Liver (tissue), 8 donors: ENCODE measurements at regions not wholly inside any gene's neighbourhood (a gene's known extent, or its start where the extent isn't known, plus 50 kb on each side); places are given as distances from the start of the nearest gene placed in this dataset.

Source experiments
- DNase-seq: peaks from one replicate; pipeline ENCODE4 v3.0.0-alpha.2; 2017; ENCODE audit warnings: low spot score
- H3K27ac ChIP-seq, 2 donors: one replicate each; pipeline ENCODE4 v1.7.0; 2013; ENCODE audit warnings: inconsistent platforms in 2 of 2, low read length in 2 of 2, control low read depth in 1 of 2, low read depth in 1 of 2, mild to moderate bottlenecking in 1 of 2
- H3K27me3 ChIP-seq, 4 donors: one replicate each; pipeline versions ENCODE4 v1.6.1 to v1.7.0; 2013; ENCODE audit warnings: low read length in 3 of 4, inconsistent platforms in 1 of 4, mild to moderate bottlenecking in 1 of 4, moderate library complexity in 1 of 4; ENCODE audit not compliant: control insufficient read depth in 4 of 4, insufficient read depth in 4 of 4
- H3K36me3 ChIP-seq, 4 donors: one replicate each; pipeline versions ENCODE4 v1.6.1 to v1.7.0; 2013; ENCODE audit warnings: low read length in 3 of 4, mild to moderate bottlenecking in 3 of 4, low read depth in 1 of 4, moderate library complexity in 1 of 4; ENCODE audit not compliant: control insufficient read depth in 4 of 4, insufficient read depth in 3 of 4
- H3K4me1 ChIP-seq, 4 donors: one replicate each; pipeline versions ENCODE4 v1.6.1 to v1.7.0; 2013; ENCODE audit warnings: low read length in 3 of 4, mild to moderate bottlenecking in 3 of 4, moderate library complexity in 1 of 4; ENCODE audit not compliant: control insufficient read depth in 4 of 4, insufficient read depth in 4 of 4
- H3K4me3 ChIP-seq, 3 donors: one replicate each; pipeline versions ENCODE4 v1.6.1 to v1.7.0; 2013; ENCODE audit warnings: low read length in 3 of 3, control low read depth in 1 of 3, low read depth in 1 of 3, mild to moderate bottlenecking in 1 of 3
- H3K9ac ChIP-seq, 2 donors: one replicate each; pipeline ENCODE4 v1.7.0; 2013; ENCODE audit warnings: low read length in 2 of 2, mild to moderate bottlenecking in 2 of 2, moderate library complexity in 2 of 2, control low read depth in 1 of 2, low read depth in 1 of 2
- H3K9me3 ChIP-seq, 4 donors: one replicate each; pipeline versions ENCODE4 v1.6.1 to v1.7.0; 2013; ENCODE audit warnings: low read length in 3 of 4; ENCODE audit not compliant: control insufficient read depth in 4 of 4
- ATF3 ChIP-seq: IDR thresholded peaks from 2 replicates; pipeline ENCODE4 v1.6.1; 2016; ENCODE audit warnings: antibody characterized with exemption
- CTCF ChIP-seq: fragments of 150-350 bp; IDR thresholded peaks from 2 replicates; pipeline ENCODE4 v1.5.1; 2017; ENCODE audit warnings: improper control_type of control experiment, low read depth, low read length; ENCODE audit not compliant: missing input control
- EGR1 ChIP-seq, 2 donors: IDR thresholded peaks; 2 replicates each; pipeline ENCODE4 v1.6.1; 2016 to 2018; ENCODE audit warnings: antibody characterized with exemption in 2 of 2, low read depth in 2 of 2
- FOXA1 ChIP-seq: IDR thresholded peaks from 2 replicates; pipeline ENCODE4 v1.6.1; 2016; ENCODE audit warnings: antibody characterized with exemption
- FOXA2 ChIP-seq: IDR thresholded peaks from 2 replicates; pipeline ENCODE4 v1.6.1; 2016; ENCODE audit warnings: antibody characterized with exemption
- GABPA ChIP-seq, 2 donors: IDR thresholded peaks in 1 of 2; conservative IDR thresholded peaks in 1 of 2; 2 replicates each; pipeline ENCODE4 v1.6.1; 2016; ENCODE audit warnings: antibody characterized with exemption in 2 of 2, mild to moderate bottlenecking in 1 of 2, moderate library complexity in 1 of 2
- HNF4A ChIP-seq, 2 donors: conservative IDR thresholded peaks; 2 replicates each; pipeline ENCODE4 v1.6.1; 2016; ENCODE audit warnings: antibody characterized with exemption in 2 of 2, mild to moderate bottlenecking in 2 of 2
- HNF4G ChIP-seq: IDR thresholded peaks from 2 replicates; pipeline ENCODE4 v1.6.1; 2016; ENCODE audit warnings: antibody characterized with exemption
- JUND ChIP-seq, 2 donors: IDR thresholded peaks; 2 replicates each; pipeline ENCODE4 v1.6.1; 2016; ENCODE audit warnings: antibody characterized with exemption in 2 of 2
- MAX ChIP-seq: IDR thresholded peaks from 2 replicates; pipeline ENCODE4 v1.6.1; 2016; ENCODE audit warnings: antibody characterized with exemption
- NR2F2 ChIP-seq: IDR thresholded peaks from 2 replicates; pipeline ENCODE4 v1.6.1; 2016; ENCODE audit warnings: antibody characterized with exemption
- RAD21 ChIP-seq, 2 donors: IDR thresholded peaks; 2 replicates each; pipeline ENCODE4 v1.6.1; 2016; ENCODE audit warnings: antibody characterized with exemption in 2 of 2, mild to moderate bottlenecking in 2 of 2
- REST ChIP-seq: IDR thresholded peaks from 2 replicates; pipeline ENCODE4 v1.6.1; 2016; ENCODE audit warnings: antibody characterized with exemption, mild to moderate bottlenecking
- RXRA ChIP-seq, 2 donors: IDR thresholded peaks; 2 replicates each; pipeline ENCODE4 v1.6.1; 2017 to 2018; ENCODE audit warnings: antibody characterized with exemption in 2 of 2, mild to moderate bottlenecking in 1 of 2
- SP1 ChIP-seq: IDR thresholded peaks from 2 replicates; pipeline ENCODE4 v1.6.1; 2018; ENCODE audit warnings: antibody characterized with exemption, mild to moderate bottlenecking
- TAF1 ChIP-seq: conservative IDR thresholded peaks from 2 replicates; pipeline ENCODE4 v1.6.1; 2016; ENCODE audit warnings: antibody characterized with exemption, mild to moderate bottlenecking
- YY1 ChIP-seq: IDR thresholded peaks from 2 replicates; pipeline ENCODE4 v1.6.1; 2016; ENCODE audit warnings: antibody characterized with exemption, mild to moderate bottlenecking
- ZBTB33 ChIP-seq: IDR thresholded peaks from 2 replicates; pipeline ENCODE4 v1.6.1; 2016; ENCODE audit warnings: antibody characterized with exemption
- WGBS: extraction: QIAGEN DNeasy Blood & Tissue Kit; methylation state at CpG from one replicate; pipeline ENCODE4 v1.1.7; 2013; 5-methylcytosine and 5-hydroxymethylcytosine counted together
- donor health status: healthy.
- donor health status: healthy.
- donor health status: healthy.
- donor health status: healthy.
- donor health status: healthy.

- Histone ChIP-seq H3K9me3 (no peaks in the 10 kb centered on the region), H3K27ac (no peak overlapping the region), H3K4me1 (no peaks in the 10 kb centered on the region), H3K4me3 (no peak overlapping the region), H3K27me3 (no peaks in the 10 kb centered on the region), H3K9ac (no peak overlapping the region), H3K36me3 (no peaks in the 10 kb centered on the region)
- no peak for DNase-seq
- 50% methylated on average over 1 of the region's 1 CpG for WGBS
- no peak for TF ChIP-seq HNF4G
- TF ChIP-seq CTCF: no peak
- no peak for TF ChIP-seq FOXA1
Measured at GRCh38 chr16:63720848-63721247, 1401.0 kb downstream of the CDH11 start.

- Histone ChIP-seq H3K36me3 (no peaks in the 10 kb centered on the region), H3K27me3 (no peaks in the 10 kb centered on the region), H3K4me1 (no peaks in the 10 kb centered on the region), H3K9me3 (no peaks in the 10 kb centered on the region), H3K9ac (no peak overlapping the region), H3K4me3 (no peak overlapping the region), H3K27ac (no peak overlapping the region)
- DNase-seq: no peak
- WGBS: 77% methylated on average over 10 of the region's 10 CpGs
- no peak for TF ChIP-seq FOXA1
- no peak for TF ChIP-seq EGR1 (IDR thresholded peaks at IDR 0.05; ENCODE audit: low read depth in 2 of 2)
- no peak for TF ChIP-seq JUND (IDR thresholded peaks at IDR 0.05)
- TF ChIP-seq HNF4A (conservative IDR thresholded peaks at IDR 0.05): no peak
- TF ChIP-seq CTCF: no peak
- no peak for TF ChIP-seq NR2F2
- no peak for TF ChIP-seq MAX
- TF ChIP-seq RAD21 (IDR thresholded peaks at IDR 0.05): no peak
- TF ChIP-seq REST: no peak
- TF ChIP-seq TAF1: no peak
- no peak for TF ChIP-seq ATF3
- no peak for TF ChIP-seq FOXA2
- TF ChIP-seq GABPA (IDR thresholded peaks at IDR 0.05 in 1 of 2, conservative IDR thresholded peaks at IDR 0.05 in 1 of 2): no peak
- TF ChIP-seq SP1: no peak
- no peak for TF ChIP-seq HNF4G
- no peak for TF ChIP-seq RXRA (IDR thresholded peaks at IDR 0.05)
- no peak for TF ChIP-seq YY1
- TF ChIP-seq ZBTB33: no peak
Measured at GRCh38 chr16:63719926-63720325, 1401.9 kb downstream of the CDH11 start.
